Astrocyte of the cerebellum (primary cell): ENCODE measurements at regions not wholly inside any gene's neighbourhood (a gene's known extent, or its start where the extent isn't known, plus 50 kb on each side); places are given as distances from the start of the nearest gene placed in this dataset.
A peak's percentile ranks its signal among the peaks of the same experiment; 100 is the strongest.

ENCODE experiments used
- DNase-seq: peaks from one replicate; pipeline ENCODE4 v3.0.0-alpha.2; 2011; ENCODE audit warnings: low read depth
- H3K4me3 ChIP-seq: 2 replicates; pipeline ENCODE4 v1.5.1; 2011; ENCODE audit warnings: mild to moderate bottlenecking, low read depth, low read length, moderate library complexity
- CTCF ChIP-seq: IDR thresholded peaks from 2 replicates; pipeline ENCODE4 v1.5.1; 2012; ENCODE audit warnings: low read length, low read depth, moderate library complexity, mild to moderate bottlenecking; ENCODE audit errors: missing control alignments
- in situ Hi-C: cut with HindIII; loops from 2 replicates; pipeline ENCODE4 v1.10.0; 2017; ENCODE audit warnings: low sequenced_read_pairs

- DNase-seq: no peak
- H3K4me3 ChIP-seq: no peak overlapping the region
- in situ Hi-C loops: no loop called here
- TF ChIP-seq CTCF: no peak
Measured at GRCh38 chr2:57878866-57879210, 167.8 kb upstream of the VRK2 start.

- no peak for DNase-seq
- in situ Hi-C loops: no loop called here
- H3K4me3 ChIP-seq: no peak overlapping the region
- TF ChIP-seq CTCF: no peak
Measured at GRCh38 chr2:57880446-57880845, 166.2 kb upstream of the VRK2 start.

- H3K4me3 ChIP-seq: no peak overlapping the region
- no peak for TF ChIP-seq CTCF
- no peak for DNase-seq
- in situ Hi-C loops: no loop called here
Measured at GRCh38 chr2:57880967-57881366, 165.6 kb upstream of the VRK2 start.

- DNase-seq: no peak
- no peak for TF ChIP-seq CTCF
- in situ Hi-C loops: no loop called here
- no peak overlapping the region for H3K4me3 ChIP-seq
Measured at GRCh38 chr2:57881998-57882888, 164.4 kb upstream of the VRK2 start.

- in situ Hi-C loops: no loop called here
- no peak for TF ChIP-seq CTCF
Measured at GRCh38 chr2:57882895-57883515, 163.6 kb upstream of the VRK2 start.

GRCh38 chr2:57884281-57884680 is 162.3 kb upstream of the VRK2 start:
- TF ChIP-seq CTCF: no peak
- in situ Hi-C loops: no loop called here
- DNase-seq: no peak
- H3K4me3 ChIP-seq: no peak overlapping the region

More at GRCh38 chr2:57882895-57883515, 163.6 kb upstream of the VRK2 start:
- peak; percentile 6 for DNase-seq
- no peak overlapping the region for H3K4me3 ChIP-seq
